ENCODE measurements at regions not wholly inside any gene's neighbourhood (a gene's known extent, or its start where the extent isn't known, plus 50 kb on each side); places are given as distances from the start of the nearest gene placed in this dataset.

DNA sequence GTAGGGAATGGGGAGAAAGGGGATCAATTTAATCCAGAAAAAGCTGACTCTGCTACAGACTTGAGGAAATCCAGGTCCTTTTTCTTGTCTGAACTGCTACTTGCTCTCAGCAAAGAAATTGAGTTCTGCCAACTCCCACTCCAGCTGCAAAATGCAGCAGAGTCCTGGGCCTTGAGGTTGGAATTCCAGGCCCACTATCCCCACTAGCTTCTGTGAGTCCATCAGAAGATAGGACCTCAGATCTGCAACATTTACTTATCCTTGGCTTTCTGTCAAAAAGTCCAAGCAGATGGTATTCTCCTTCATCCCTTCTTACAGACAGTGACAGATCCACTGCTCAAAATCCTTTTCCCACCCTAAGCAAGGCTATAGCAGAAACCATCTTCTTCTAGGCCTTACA lies 219.2 kb downstream of the ARHGAP12 start:
- no peak for DNase-seq (ENCODE audit: low read depth)

DNA sequence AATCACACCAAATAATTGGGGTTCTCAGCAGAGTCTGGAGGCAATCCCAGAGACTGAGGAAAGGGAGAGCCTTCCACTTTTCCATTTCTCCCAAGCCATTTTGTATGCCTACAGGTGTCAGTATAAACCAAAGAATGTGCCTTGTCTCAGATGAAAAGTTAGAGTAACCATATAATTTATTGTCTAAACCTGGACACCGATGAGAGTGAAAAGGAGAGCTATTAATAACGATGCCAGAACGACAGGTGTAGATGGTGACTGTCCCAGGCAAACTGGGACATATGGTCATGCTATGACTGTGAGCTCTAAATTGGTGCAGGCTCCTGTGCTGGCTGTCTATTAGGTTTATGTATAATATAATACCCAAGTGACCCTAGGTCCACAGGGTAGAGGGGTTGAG lies 219.6 kb downstream of the ARHGAP12 start:
- no peak for DNase-seq (ENCODE audit: low read depth)

DNA sequence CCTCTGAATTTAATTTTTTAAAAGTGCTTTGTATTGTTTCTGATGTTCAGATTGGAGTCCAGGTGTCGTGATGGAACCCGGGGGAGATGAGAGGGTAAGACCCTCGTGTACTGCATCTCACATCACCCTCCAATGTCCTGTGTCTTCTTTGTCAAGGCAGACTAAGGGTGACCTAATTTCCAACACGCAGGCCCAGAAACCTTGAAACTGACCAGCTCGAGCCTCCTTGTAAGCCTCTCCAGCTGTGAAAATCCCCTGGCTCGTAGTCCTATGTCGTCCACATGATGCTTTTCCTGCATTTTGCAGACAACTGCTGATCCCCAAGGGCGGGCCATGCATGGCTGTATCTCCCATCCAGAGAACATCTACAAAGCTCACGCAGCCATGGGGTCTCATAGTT lies 220.2 kb downstream of the ARHGAP12 start:
- no peak for DNase-seq (ENCODE audit: low read depth)

DNA sequence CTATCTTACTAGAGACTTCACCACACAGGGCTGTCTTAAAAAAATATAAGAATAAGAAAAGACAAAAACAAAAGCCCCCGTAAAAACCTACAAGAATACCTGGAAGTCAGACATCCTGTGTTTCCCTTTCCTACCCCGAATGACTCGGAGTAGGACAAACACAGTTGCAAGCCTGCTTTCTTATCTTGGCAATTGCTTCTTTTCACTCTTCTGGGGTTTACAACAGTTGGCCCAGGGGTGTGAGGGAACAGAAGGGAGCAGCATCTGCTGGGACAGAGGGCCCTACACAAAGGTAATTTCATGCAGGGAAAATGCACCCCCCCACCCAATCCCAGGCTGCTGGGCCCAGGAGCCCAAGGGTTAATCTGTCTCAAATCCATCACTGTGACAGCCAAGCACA lies 220.6 kb downstream of the ARHGAP12 start:
- DNase-seq (ENCODE audit: low read depth): no peak

DNA sequence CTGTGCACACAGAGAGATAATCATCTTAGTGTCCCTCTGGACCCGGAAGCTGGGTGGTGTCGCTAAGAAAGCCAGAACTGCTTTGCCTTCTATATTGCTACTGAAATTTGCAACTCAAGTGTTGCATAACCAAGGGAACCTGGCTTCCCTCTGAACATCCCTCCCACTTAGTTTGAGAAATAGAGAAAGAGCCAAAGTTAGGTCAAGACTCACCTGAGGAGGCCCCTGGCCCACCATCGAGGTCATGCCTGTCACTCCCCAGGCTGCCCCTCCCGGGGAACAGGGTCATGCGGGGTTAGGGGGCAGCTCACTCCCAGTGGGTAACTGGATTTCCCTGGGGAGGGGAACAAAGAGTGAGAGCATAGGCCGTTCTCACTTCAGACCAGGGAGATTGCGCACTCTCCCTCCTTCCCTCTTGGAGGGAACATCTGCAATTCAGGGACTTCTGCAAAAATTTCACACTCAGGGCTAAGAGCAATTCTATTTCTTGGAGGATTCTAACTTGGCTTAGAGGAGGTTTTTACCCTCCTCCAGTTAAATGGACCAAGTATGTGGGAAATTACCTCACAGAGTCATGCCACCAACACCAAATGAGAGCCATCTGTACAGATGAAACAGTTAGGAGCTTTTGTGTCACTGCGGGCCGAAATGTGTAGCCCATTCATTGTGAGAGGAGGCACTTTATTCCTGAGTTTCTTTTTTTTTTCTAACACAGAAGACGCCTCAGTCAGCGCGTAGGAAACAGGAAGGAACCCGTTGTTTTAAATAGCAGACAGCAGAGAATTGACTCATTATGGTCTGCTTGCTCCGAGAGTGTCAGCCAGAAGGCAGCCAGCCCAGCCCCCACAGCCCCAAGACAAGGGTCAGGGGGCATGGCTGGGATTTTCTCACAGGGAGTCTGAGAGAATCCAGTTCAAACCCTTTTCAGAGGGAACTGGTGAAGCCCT lies 221.3 kb downstream of the ARHGAP12 start:
- DNase-seq (ENCODE audit: low read depth): no peak

DNA sequence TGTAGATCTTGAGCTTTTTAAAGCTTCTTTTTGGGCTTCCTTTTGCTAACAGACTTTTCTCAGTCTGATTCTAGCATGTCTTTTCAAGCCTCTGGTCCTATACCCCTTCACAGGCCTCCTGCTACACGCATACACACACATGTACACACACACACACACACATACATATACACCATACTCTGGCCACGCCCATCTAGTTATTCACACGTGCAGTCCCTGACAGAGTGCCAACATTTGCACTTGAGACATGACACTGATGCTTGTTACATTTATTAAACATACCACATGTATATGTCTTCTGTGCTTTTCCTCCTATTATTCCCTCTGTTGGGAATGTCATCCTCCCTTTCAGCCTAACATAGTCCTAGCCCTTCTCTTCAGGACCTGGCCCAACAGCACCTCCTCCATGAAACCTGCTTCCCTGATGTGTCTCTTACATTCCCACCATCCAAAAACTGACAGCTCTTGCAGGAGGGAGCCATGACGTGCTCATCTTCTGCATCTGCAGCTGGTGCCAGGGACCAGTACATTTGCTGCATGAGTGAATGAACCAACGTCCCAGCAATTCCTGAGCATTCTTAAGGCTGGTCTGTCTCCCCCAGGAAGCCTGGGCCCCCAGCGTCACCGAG lies 222.1 kb downstream of the ARHGAP12 start:
- no peak for DNase-seq (ENCODE audit: low read depth)

DNA sequence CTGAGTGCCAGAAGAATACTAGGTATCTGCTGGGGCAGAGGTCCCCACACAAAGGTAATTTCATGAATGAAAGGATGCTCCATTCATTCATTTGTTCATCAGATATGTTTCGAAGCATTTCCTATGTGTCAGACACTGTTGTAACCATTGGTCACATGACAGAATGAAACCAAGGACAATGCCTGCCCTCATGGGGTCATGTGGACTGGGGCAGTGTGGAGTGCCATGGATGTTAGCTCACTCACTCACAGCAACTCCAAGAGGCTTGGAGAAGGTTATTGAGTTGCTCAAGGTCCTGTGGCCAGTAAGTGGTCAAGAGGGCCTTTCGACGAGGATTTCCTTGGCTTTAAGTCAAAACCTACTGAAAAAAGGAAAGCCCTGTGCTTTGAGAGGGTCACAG lies 223.5 kb downstream of the ARHGAP12 start:
- no peak for DNase-seq (ENCODE audit: low read depth)

DNA sequence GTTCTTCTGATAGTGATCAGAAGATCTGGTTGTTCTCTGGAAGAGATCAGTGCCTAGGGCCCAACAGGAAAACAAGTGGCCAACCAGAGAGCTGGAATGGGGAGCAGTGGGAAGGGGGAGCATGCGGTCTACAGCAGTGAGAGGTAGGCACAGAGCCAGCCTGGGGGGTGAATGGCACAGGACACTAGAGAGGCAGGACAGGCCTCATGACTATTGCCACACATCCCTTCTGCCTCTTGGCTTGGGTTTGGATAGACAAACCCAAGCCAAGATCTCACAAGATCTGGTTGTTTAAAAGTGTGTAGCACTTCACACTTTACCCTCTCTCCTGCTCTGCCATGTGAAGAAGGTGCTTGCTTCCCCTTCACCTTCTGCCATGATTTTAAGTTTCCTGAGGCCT lies 224.4 kb downstream of the ARHGAP12 start:
- DNase-seq (ENCODE audit: low read depth): no peak

DNA sequence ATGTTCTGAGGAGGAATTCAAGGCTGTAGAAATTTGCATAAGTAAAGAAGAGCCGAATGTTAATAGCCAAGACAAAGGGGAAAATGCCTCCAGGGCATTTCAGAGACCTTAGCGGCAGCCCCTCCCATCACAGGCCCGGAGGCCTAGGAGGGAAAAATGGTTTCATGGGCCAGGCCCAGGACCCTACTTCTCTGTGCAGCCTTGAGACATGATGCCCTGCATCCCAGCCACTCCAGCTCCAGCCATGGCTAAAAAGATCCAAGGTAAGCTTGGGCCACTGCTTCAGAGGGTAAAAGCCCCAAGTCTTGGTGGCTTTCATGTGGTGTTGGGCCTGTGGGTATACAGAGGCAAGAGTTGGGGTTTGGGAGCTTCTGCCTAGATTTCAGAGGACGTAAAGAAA lies 225.7 kb downstream of the ARHGAP12 start:
- no peak for DNase-seq (ENCODE audit: low read depth)

DNA sequence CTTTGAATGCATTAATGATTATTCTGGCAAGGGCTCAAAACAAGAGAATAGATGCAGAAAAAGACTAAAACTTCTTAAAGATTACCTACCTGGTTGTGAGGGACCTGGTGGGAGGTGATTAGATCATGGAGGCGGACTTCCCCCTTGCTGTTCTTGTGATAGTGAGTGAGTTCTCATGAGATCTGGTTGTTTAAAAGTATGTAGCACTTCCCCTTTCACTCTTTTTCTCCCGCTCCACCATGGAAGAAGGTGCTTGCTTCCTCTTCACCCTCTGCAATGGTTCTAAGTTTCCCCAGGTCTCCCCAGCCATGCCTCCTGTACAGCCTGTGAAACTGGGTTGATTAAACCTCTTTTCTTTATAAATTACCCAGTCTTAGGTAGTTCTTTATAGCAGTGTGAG lies 226.6 kb downstream of the ARHGAP12 start:
- DNase-seq (ENCODE audit: low read depth): no peak

DNA sequence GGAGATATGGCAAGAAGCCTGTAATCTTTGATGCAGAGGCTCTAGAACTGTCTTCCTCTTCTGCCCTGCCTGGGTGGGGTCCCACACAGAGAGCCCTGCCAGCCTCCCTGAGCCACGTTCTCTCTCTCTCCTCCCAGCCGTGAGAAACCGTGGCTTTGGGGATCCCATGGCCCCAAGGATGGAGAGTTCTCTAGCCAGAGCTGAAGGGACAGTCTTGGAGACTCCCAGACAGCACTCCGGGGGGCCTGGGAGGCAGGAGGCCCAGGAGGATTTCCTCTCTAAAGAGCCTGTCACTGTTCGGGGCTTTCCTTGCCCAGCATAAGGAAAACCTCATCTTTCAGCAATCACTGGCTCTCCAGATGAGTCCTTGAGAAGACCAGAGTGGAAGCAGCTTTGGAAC lies 227.1 kb downstream of the ARHGAP12 start:
- DNase-seq (ENCODE audit: low read depth): no peak

DNA sequence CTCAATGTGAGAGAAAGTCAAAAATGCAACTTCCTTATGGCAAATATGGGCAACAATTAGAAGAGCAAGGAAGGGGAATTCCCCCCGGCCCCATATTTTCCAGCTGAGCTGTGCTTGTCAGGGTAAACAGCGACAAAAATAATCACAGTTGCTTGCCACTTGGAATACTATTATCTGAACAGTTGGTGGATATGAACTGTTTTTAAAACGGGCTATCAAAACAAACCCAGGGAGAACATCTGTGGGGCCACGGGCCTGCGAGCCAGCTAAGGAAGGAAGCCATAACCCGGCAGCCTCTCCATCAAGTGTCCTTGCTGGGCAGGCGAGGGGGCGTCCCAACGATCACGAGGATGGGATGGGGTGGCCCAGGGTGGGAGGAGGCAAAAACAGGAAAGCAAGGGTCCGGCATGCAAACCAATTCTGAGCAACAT lies 228.4 kb downstream of the ARHGAP12 start:
- no peak for DNase-seq (ENCODE audit: low read depth)

DNA sequence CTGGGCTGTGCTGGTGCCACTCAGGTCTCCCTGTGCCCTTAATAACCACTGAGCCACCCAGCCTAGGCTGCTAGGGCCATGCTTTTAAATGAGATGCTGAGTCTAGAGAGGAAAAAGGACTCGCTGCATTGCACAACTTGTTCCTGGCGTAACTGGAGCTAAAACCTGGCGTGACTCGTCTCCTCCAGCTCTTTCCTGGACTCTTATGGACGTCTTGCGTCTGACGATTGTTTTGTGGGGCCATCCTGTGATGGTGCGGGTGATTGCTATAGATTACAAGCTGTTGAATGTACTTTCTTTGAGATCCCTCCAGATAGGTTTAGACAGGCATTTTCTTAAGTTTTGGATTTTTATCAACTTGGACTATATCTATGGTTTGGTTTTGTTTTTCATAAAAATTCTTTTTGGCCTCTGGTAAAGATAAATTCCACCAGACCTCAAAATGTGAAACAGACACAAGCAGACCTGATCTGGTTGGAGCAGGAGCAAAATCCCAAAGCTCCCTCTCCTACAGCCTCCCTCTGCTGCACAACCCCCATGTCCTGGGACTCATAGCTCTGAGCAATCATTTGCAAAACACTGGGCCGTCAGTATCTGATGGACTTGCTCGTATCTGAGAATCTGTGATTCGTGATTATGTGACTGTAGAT lies 230.3 kb downstream of the ARHGAP12 start:
- no peak for DNase-seq (ENCODE audit: low read depth)

DNA sequence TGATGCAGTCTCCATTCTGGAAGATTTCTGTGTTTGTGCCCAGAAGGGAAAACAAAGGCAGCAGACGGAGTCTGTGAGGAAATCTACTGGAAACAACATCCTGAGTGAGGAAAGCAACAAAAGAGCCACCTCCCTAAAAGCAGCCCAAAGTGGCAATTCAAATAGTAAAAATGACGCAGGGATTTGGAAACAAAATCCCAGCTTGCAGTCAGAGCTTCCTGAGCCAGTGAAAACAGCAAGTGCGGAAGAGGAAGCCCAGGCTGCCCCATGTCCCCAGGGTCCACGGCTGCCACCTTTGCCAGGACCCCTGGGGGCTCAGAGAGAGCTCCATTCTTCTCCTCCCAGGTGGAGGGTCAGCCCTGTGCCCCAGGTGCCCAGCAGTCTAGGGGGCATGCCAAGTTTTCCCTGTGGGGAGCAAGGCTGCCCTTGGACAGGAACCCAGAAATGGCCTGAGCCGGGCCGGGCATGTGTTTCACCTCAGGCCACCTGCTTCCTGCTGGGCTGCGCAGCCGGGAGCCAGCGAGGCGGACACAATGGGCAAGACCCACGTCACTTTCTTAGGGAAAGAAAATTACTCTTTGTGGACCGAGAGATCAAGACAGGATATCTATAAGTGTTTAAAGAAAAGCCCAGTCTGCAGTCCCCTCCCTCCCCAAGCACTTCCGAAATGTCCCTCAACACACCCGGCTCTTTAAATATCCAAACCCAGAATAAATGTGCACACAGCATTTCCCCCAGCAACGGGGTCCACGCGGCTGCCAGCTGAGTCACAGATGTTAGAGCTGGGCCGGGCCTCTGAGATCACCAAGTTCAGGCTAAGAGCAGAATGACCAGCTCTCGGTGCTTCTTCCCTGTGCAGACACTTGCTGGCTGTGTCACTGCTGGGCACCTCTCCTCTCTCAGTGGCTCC lies 231.1 kb downstream of the ARHGAP12 start:
- DNase-seq (ENCODE audit: low read depth): no peak

DNA sequence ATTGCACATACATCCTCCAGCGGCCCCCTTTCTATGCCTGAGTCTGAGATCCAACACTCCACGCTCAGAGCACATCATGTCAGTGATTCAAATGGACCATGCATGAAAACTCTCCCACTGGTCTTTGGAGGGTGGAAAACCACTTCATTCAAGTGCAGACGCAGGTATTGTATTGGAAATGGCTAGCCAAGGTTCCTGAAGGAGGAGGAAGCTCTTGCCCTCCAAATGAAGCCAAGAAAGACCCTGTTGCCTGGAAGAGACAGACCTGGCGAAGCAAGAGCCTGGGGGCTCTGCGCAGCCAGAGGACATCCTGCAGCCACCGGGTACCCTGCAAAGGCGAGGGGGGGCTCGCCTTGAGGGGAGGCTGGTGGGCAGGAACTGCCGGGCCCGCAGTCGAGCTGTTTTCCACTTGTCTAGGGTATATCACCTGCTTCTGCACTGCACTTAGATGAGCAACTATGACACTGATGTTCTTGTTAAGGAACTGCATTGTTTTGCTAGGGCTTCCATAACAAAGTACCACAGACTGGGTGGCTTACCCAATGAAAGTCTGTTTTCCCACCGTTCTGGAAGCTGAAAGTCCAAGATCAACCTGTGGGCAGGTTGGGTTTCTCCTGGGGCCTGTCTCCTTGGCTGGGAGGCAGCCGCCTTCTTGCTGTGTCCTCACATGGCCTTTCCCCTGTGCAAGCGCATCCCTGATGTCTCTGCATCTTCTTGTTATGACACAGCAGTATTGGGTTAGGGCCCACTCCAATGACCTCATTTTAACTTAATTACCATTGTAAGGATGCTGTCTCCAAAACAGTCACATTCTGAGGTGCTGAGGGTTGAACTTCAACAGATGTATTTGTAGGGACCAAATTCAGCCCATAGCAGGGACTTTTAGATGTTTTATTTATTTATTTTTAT lies 233.4 kb downstream of the ARHGAP12 start:
- DNase-seq (ENCODE audit: low read depth): no peak

DNA sequence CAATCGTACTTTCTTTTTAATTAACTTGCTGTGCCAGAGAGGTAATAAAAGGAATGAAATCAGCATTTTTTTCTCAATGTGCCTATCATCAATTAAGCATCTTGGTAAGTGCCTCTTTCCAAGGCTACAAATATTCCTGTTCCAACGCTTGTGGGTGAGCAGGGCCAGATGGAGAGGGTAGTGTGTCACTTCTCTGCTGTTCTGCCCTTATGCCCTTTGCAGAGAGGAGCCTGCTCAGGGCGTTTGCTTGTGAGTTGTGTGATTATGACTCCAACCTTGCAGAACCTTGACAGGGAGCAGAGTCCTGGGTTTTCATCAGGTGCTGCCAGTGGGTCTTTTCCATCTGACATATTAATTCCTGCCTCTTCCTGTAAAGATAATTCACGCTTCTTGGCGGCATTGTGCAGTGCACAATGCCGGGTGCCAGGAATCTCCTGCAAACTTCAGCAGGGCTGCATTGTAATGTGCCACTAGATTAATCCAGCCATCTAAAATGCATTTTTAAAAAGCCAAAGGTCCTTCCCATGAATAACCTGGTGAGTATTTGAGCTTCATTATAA lies 234.4 kb downstream of the ARHGAP12 start:
- DNase-seq (ENCODE audit: low read depth): no peak

DNA sequence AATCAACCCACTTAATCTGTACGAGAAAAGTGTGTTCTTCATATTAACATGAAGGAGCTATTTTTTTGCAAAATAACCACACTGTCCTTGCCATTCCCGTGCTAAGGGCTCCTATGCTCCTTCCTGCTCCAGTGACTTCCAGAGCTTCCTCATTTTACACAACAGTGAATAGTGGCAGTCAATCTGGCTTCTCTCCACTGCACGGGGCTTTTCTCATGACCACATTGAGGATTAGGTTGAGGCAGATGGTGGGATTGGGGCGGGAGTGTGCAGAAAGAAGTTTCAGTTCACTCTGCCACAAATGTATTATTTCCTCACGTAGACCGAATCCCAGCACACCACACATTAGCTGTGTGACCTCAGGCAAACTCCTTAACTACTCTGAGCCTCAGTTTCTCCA lies 235.1 kb downstream of the ARHGAP12 start:
- no peak for DNase-seq (ENCODE audit: low read depth)

DNA sequence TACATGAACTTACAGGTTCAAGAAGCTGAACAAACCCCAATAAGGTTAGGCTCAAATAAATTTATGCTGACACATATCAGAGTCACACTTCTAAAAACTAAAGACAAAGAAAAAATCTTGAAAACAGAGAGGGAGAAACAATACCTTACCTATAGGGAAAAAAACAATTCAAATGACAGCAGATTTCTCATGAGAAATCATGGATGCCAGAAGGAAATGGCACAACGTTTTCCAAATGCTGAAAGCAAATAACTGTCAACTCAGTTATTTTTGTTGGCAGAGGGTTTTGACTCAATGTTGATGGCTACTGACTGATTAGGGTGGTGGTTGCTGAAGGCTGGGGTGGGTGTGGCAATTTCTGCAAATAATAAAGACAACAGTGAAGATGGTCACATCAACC lies 239.4 kb downstream of the ARHGAP12 start:
- DNase-seq (ENCODE audit: low read depth): no peak

DNA sequence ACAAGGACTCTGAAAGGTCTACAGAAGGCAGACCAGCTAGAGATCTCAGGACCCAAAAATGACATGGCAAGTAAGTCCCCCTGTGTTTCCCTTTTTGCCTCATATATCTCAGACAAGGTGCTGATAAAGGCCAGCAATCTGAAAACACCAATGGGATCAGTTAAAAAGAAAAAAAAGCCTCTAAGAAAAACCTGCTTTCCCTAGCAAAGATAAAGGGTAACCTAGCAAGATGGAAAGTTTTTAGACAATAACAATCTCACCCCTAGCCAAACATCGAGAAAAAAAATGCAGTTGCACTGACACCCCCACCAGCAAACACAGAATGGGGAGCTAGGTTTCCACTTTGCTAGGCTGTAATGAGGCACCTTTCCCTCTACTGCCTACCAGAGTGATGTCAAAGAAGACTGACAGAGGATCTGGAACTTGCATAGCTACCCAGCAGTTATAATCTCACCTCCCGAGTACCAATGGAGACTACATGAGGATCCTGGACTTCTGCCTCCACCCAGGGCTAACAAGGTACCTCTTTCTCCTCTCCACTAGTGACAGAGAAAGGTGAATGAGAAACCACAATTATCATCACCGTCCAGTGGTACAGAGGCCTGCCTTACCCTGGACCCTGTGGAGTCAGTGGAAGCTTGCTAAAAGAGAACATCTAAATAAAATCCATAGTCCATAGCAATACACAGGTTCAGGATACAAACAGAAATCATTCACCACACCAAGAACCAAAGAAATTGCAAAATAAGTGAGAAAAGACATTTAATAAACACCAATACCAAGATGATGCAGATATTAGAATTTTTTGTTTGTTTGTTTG lies 240.8 kb downstream of the ARHGAP12 start:
- DNase-seq (ENCODE audit: low read depth): no peak

DNA sequence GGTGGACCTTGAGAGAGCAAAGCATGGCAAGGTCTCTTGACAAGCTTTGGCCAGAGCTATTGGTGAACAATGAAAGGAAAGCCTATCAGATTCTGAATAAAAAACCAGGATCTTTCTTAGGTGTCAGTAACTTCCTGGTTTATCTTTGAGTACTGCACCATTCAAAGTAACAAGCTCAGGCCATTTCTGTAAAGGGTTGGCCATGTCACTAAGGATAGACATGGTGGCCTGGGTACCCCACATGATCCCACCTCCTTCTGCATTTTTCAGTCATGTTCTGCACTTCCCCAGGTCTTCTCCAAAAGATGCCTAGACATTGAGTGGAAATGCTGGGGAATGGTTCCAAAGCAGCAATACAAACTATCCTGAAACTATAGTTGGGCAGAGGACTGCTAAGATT lies 242.0 kb downstream of the ARHGAP12 start:
- no peak for DNase-seq (ENCODE audit: low read depth)

Measured in activated T-helper 1 cell treated with Interleukin-2 at 50 U/mL for 16 hours (primary cell).